GM12878 (cell line): ENCODE measurements at regions not wholly inside any gene's neighbourhood (a gene's known extent, or its start where the extent isn't known, plus 50 kb on each side); places are given as distances from the start of the nearest gene placed in this dataset.

ENCODE experiments used
- ATAC-seq: fragments of 200-7000 bp; cut with Tn5 transposase; 3 replicates; pipeline ENCODE4 v1.9.1; 2020; ENCODE audit warnings: mild to moderate bottlenecking, moderate library complexity
- BruUV-seq: library from RNA; stranded (reverse); fragments of 400-500 nt; replicated peaks from 2 replicates; lab custom pipeline; 2021; lab: Mats Ljungman, UMichigan
- CTCF ChIA-PET: fragments of 300-600 bp; sonication (Branson Sonifier 250); formaldehyde crosslinking; extraction: SDS; loops from one replicate; lab custom pipeline; 2021; ENCODE audit warnings: inconsistent platforms; lab: Yijun Ruan, JAX
- POLR2A ChIA-PET: fragments of 350-600 bp; formaldehyde crosslinking; extraction: SDS; loops from one replicate; lab custom pipeline; 2021; ENCODE audit warnings: inconsistent platforms; lab: Charles Lee
- RAD21 ChIA-PET: fragments of 300-600 bp; sonication (Branson Sonifier 250); formaldehyde crosslinking; loops from one replicate; lab custom pipeline; 2023; ENCODE audit warnings: antibody characterized with exemption; ENCODE audit not compliant: unreplicated experiment; lab: Charles Lee
- SMC1A ChIA-PET: fragments of 300-600 bp; sonication (Branson Sonifier 250); formaldehyde crosslinking; loops from one replicate; lab custom pipeline; 2023; ENCODE audit not compliant: unreplicated experiment, uncharacterized antibody; lab: Charles Lee
- DNase-seq: peaks from one replicate; pipeline ENCODE4 v3.0.0-alpha.2; 2011; ENCODE audit warnings: low read depth, low spot score
- FAIRE-seq: peaks from 3 replicates; lab custom pipeline; 2011; peaks lifted over from hg19 to GRCh38; lab: Jason Lieb, UNC
- H2AFZ ChIP-seq: 2 replicates; pipeline ENCODE4 v1.6.0; 2011; ENCODE audit warnings: low read depth, low read length, control low read depth; ENCODE audit not compliant: control insufficient read depth
- H3K27ac ChIP-seq: 2 replicates; pipeline ENCODE4 v1.5.1; 2011; ENCODE audit warnings: control low read depth; ENCODE audit not compliant: control insufficient read depth, insufficient read depth
- H3K27me3 ChIP-seq, 2 experiments: replicated peaks in 1 of 2; 2 replicates each; pipeline versions ENCODE4 v1.6.0 to v1.6.1; 2011; ENCODE audit warnings: low read length in 1 of 2; ENCODE audit not compliant: control insufficient read depth in 2 of 2, insufficient read depth in 2 of 2
- H3K36me3 ChIP-seq, 2 experiments: 2 replicates each; pipeline ENCODE4 v1.5.1; 2011; ENCODE audit warnings: low read length in 1 of 2; ENCODE audit not compliant: control insufficient read depth in 2 of 2, insufficient read depth in 2 of 2
- H3K4me1 ChIP-seq: 2 replicates; pipeline ENCODE4 v1.6.1; 2011; ENCODE audit warnings: mild to moderate bottlenecking, low read length, moderate library complexity, mixed read lengths; ENCODE audit not compliant: control insufficient read depth, insufficient read depth
- H3K4me2 ChIP-seq: 2 replicates; pipeline ENCODE4 v1.6.0; 2011; ENCODE audit warnings: control low read depth; ENCODE audit not compliant: control insufficient read depth, insufficient read depth
- H3K4me3 ChIP-seq: fragments of 200-600 bp; sonication (generic); 2 replicates; pipeline ENCODE4 v1.5.1; 2016
- H3K79me2 ChIP-seq: 2 replicates; pipeline ENCODE4 v1.6.0; 2011; ENCODE audit warnings: low read length; ENCODE audit not compliant: control insufficient read depth, insufficient read depth
- H3K9ac ChIP-seq: 2 replicates; pipeline ENCODE4 v1.8.0; 2011; ENCODE audit warnings: low read length, control low read depth, mixed read lengths; ENCODE audit not compliant: control insufficient read depth, insufficient read depth
- H3K9me3 ChIP-seq: replicated peaks from 3 replicates; pipeline ENCODE4 v1.5.1; 2011; ENCODE audit warnings: mild to moderate bottlenecking, low read length; ENCODE audit not compliant: control insufficient read depth, insufficient read depth
- H4K20me1 ChIP-seq: 2 replicates; pipeline ENCODE4 v1.6.0; 2011; ENCODE audit not compliant: control insufficient read depth, insufficient read depth
- CHD4 ChIP-seq: fragments of 200-600 bp; sonication (generic); IDR thresholded peaks from 2 replicates; pipeline ENCODE4 v1.6.1; 2016; ENCODE audit warnings: mild to moderate bottlenecking
- HCFC1 ChIP-seq: fragments of 150-350 bp; IDR thresholded peaks from 2 replicates; pipeline ENCODE4 v1.6.1; 2014; ENCODE audit warnings: low read length
- JUND ChIP-seq: IDR thresholded peaks from 2 replicates; pipeline ENCODE4 v1.6.1; 2012; ENCODE audit warnings: low read depth, mild to moderate bottlenecking, low read length, improper control_type of control experiment, moderate library complexity
- PAX5 ChIP-seq: IDR thresholded peaks from 2 replicates; pipeline ENCODE4 v1.6.1; 2011; ENCODE audit warnings: low read depth, low read length, borderline replicate concordance
- STAT1 ChIP-seq: fragments of 450-650 bp; conservative IDR thresholded peaks from 2 replicates; pipeline ENCODE4 v1.6.1; 2014; ENCODE audit warnings: antibody characterized with exemption, mild to moderate bottlenecking
- STAT3 ChIP-seq: IDR thresholded peaks from 2 replicates; pipeline ENCODE4 v1.6.1; 2011; ENCODE audit warnings: low read depth, low read length, improper control_type of control experiment
- TAF1 ChIP-seq: IDR thresholded peaks from 2 replicates; pipeline ENCODE4 v1.6.1; 2011; ENCODE audit warnings: mild to moderate bottlenecking, low read depth, low read length, borderline replicate concordance
- TBL1XR1 ChIP-seq: IDR thresholded peaks from 2 replicates; pipeline ENCODE4 v1.6.1; 2012; ENCODE audit warnings: low read depth, low read length, improper control_type of control experiment
- YBX1 ChIP-seq: fragments of 450-650 bp; IDR thresholded peaks from 2 replicates; pipeline ENCODE4 v1.6.1; 2016; ENCODE audit warnings: antibody characterized with exemption
- WGBS: methylation state at CpG from one replicate; pipeline ENCODE4 v1.1.6; 2016; ENCODE audit warnings: low lambda C conversion rate; ENCODE audit not compliant: insufficient replicate concordance, insufficient coverage; ENCODE audit errors: missing lambda C conversion rate; 5-methylcytosine and 5-hydroxymethylcytosine counted together
- in situ Hi-C: fragments of 300-500 bp; cut with MboI; formaldehyde crosslinking; loops from 9 replicates; pipeline ENCODE4 v1.14.3; 2018; ENCODE audit warnings: mixed read lengths
- intact Hi-C: fragments of 100-400 bp; cut with micrococcal nuclease; formaldehyde crosslinking; loops from one replicate; pipeline ENCODE4 v1.14.2; 2022; ENCODE audit not compliant: unreplicated experiment
- TF ChIP-seq, protein P1 (sequence below): IDR thresholded peaks from 2 replicates; pipeline ENCODE4 v1.6.1; 2011; ENCODE audit warnings: low read depth, mild to moderate bottlenecking, low read length, moderate library complexity, borderline replicate concordance; ENCODE audit errors: extremely low read depth
- TF ChIP-seq, protein P2 (sequence below): fragments of 450-650 bp; IDR thresholded peaks from 2 replicates; pipeline ENCODE4 v1.6.1; 2017; ENCODE audit warnings: mild to moderate bottlenecking, moderate library complexity

GRCh38 chr18:11437046-11437445, 172.3 kb upstream of the SLC35G4 start:
- ChIA-PET POLR2A (no interaction called here), SMC1A (no interaction called here), RAD21 (no interaction called here), CTCF (no interaction called here)
- intact Hi-C loops, result no loop called here
- Histone ChIP-seq H3K27ac (no peak overlapping the region), H3K27me3 (no peaks in the 10 kb centered on the region), H3K4me3 (no peak overlapping the region), H3K36me3 (no peaks in the 10 kb centered on the region), H2AFZ (no peak overlapping the region), H3K4me2 (no peak overlapping the region), H3K4me1 (no peaks in the 10 kb centered on the region), H3K9ac (no peak overlapping the region), H3K9me3 (no peaks in the 10 kb centered on the region; the same call in 2 of the 3 replicates), H3K79me2 (no peaks in the 10 kb centered on the region), H4K20me1 (no peaks in the 10 kb centered on the region)
- BruUV-seq, result no TSS peak
- FAIRE-seq (no peak), DNase-seq (no peak), ATAC-seq (no peak)
- in situ Hi-C loops, result no loop called here
- TF ChIP-seq STAT1 (no peak), YBX1 (no peak), TBL1XR1 (no peak), JUND (no peak), TAF1 (no peak), CHD4 (no peak), HCFC1 (no peak), PAX5 (no peak), STAT3 (no peak)
- TF ChIP-seq, protein P1, sequence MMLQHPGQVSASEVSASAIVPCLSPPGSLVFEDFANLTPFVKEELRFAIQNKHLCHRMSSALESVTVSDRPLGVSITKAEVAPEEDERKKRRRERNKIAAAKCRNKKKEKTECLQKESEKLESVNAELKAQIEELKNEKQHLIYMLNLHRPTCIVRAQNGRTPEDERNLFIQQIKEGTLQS, result no peak
- TF ChIP-seq, protein P2, sequence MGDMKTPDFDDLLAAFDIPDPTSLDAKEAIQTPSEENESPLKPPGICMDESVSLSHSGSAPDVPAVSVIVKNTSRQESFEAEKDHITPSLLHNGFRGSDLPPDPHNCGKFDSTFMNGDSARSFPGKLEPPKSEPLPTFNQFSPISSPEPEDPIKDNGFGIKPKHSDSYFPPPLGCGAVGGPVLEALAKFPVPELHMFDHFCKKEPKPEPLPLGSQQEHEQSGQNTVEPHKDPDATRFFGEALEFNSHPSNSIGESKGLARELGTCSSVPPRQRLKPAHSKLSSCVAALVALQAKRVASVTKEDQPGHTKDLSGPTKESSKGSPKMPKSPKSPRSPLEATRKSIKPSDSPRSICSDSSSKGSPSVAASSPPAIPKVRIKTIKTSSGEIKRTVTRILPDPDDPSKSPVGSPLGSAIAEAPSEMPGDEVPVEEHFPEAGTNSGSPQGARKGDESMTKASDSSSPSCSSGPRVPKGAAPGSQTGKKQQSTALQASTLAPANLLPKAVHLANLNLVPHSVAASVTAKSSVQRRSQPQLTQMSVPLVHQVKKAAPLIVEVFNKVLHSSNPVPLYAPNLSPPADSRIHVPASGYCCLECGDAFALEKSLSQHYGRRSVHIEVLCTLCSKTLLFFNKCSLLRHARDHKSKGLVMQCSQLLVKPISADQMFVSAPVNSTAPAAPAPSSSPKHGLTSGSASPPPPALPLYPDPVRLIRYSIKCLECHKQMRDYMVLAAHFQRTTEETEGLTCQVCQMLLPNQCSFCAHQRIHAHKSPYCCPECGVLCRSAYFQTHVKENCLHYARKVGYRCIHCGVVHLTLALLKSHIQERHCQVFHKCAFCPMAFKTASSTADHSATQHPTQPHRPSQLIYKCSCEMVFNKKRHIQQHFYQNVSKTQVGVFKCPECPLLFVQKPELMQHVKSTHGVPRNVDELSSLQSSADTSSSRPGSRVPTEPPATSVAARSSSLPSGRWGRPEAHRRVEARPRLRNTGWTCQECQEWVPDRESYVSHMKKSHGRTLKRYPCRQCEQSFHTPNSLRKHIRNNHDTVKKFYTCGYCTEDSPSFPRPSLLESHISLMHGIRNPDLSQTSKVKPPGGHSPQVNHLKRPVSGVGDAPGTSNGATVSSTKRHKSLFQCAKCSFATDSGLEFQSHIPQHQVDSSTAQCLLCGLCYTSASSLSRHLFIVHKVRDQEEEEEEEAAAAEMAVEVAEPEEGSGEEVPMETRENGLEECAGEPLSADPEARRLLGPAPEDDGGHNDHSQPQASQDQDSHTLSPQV, result no peak
- 0% methylated on average over 2 of the region's 2 CpGs for WGBS
